ENCODE measurements at regions not wholly inside any gene's neighbourhood (a gene's known extent, or its start where the extent isn't known, plus 50 kb on each side); places are given as distances from the start of the nearest gene placed in this dataset.

DNA sequence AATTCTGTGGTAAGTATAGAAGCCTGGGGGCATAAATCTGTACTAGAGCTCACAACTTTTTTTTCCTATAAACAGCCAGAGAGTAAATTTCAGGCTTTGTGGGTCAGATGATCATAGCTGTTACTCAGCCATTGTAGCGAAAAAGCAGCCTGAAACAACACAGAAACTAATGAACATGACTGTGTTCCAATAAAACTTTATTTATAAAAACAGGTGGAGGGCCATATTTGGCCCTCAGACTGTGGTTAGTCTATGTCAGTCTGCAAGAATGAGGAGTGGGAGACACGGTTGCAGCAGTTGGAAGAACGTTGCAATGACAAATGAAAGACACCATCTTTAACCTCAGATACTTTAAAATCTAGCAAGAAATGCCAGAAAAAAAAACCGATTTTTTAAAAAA lies 389.6 kb upstream of the PRKCQ start:
- ChIA-PET POLR2A (no interaction called here), CTCF (no interaction called here)
- H3K9me3 Mint-ChIP-seq (ENCODE audit: unreplicated experiment): no peaks in the 10 kb centered on the region
- TF ChIP-seq, protein P1, sequence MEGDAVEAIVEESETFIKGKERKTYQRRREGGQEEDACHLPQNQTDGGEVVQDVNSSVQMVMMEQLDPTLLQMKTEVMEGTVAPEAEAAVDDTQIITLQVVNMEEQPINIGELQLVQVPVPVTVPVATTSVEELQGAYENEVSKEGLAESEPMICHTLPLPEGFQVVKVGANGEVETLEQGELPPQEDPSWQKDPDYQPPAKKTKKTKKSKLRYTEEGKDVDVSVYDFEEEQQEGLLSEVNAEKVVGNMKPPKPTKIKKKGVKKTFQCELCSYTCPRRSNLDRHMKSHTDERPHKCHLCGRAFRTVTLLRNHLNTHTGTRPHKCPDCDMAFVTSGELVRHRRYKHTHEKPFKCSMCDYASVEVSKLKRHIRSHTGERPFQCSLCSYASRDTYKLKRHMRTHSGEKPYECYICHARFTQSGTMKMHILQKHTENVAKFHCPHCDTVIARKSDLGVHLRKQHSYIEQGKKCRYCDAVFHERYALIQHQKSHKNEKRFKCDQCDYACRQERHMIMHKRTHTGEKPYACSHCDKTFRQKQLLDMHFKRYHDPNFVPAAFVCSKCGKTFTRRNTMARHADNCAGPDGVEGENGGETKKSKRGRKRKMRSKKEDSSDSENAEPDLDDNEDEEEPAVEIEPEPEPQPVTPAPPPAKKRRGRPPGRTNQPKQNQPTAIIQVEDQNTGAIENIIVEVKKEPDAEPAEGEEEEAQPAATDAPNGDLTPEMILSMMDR (IDR thresholded peaks at IDR 0.05; ENCODE audit: insufficient read depth in 1 of 2, low read depth in 1 of 2, low read length in 1 of 2, severe bottlenecking in 1 of 2, unreplicated experiment in 1 of 2): no peak
- H3K27me3 Mint-ChIP-seq (ENCODE audit: insufficient read depth, unreplicated experiment): peaks cover 14% of the 10 kb centered on the region
- no peak overlapping the region for H3K4me3 Mint-ChIP-seq (ENCODE audit: unreplicated experiment)
- Histone ChIP-seq H3K4me1 (no peaks in the 10 kb centered on the region), H3K36me3 (ENCODE audit: control insufficient read depth, insufficient read depth, low read length) (no peaks in the 10 kb centered on the region), H3K9me3 (no peaks in the 10 kb centered on the region), H3K27me3 (replicated peaks; ENCODE audit: control insufficient read depth, insufficient read depth, low read length) (no peaks in the 10 kb centered on the region), H3K4me3 (ENCODE audit: low read depth, low read length) (no peak overlapping the region)
- intact Hi-C loops (cut with micrococcal nuclease; ENCODE audit: unreplicated experiment): no loop called here
- no peaks in the 10 kb centered on the region for H3K4me1 Mint-ChIP-seq (ENCODE audit: low read depth, unreplicated experiment)
- no peaks in the 10 kb centered on the region for H3K36me3 Mint-ChIP-seq (ENCODE audit: insufficient read depth, unreplicated experiment)
- no TSS peak for BruUV-seq (replicated peaks)
- no peak for DNase-seq
- H3K27ac Mint-ChIP-seq (ENCODE audit: unreplicated experiment): no peak overlapping the region

DNA sequence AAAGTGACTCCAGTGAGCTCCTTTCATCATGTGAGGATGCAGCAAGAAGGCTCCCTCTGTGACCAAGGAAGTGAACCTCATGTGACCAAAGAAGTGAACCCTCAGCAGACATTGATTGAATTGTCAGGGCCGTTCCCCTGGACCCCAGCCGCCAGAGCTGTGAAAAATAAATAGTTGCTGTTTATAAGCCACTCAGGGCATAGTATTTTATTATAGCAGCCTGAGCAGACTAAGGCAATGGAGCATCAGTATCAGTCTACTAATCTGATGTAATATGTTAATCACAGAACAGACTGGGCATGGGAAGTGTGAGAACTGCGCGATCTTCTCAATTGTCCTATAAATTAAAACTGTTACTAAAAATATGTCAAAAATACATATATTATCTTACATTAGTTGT lies 384.5 kb upstream of the PRKCQ start:
- no peaks in the 10 kb centered on the region for H3K9me3 Mint-ChIP-seq (ENCODE audit: unreplicated experiment)
- intact Hi-C loops (cut with micrococcal nuclease; ENCODE audit: unreplicated experiment): no loop called here
- no peak overlapping the region for H3K27ac Mint-ChIP-seq (ENCODE audit: unreplicated experiment)
- POLR2A ChIA-PET: no interaction called here
- Histone ChIP-seq H3K4me1 (no peaks in the 10 kb centered on the region), H3K9me3 (no peaks in the 10 kb centered on the region), H3K36me3 (ENCODE audit: control insufficient read depth, insufficient read depth, low read length) (no peaks in the 10 kb centered on the region), H3K27me3 (replicated peaks; ENCODE audit: control insufficient read depth, insufficient read depth, low read length) (no peaks in the 10 kb centered on the region), H3K4me3 (ENCODE audit: low read depth, low read length) (no peak overlapping the region)
- TF ChIP-seq, protein P1 (IDR thresholded peaks at IDR 0.05; ENCODE audit: insufficient read depth in 1 of 2, low read depth in 1 of 2, low read length in 1 of 2, severe bottlenecking in 1 of 2, unreplicated experiment in 1 of 2): no peak
- no peaks in the 10 kb centered on the region for H3K4me1 Mint-ChIP-seq (ENCODE audit: low read depth, unreplicated experiment)
- DNase-seq: no peak
- no TSS peak for BruUV-seq (replicated peaks)
- H3K27me3 Mint-ChIP-seq (ENCODE audit: insufficient read depth, unreplicated experiment): peaks cover 4% of the 10 kb centered on the region
- no peaks in the 10 kb centered on the region for H3K36me3 Mint-ChIP-seq (ENCODE audit: insufficient read depth, unreplicated experiment)
- CTCF ChIA-PET: no interaction called here
- H3K4me3 Mint-ChIP-seq (ENCODE audit: unreplicated experiment): no peak overlapping the region

DNA sequence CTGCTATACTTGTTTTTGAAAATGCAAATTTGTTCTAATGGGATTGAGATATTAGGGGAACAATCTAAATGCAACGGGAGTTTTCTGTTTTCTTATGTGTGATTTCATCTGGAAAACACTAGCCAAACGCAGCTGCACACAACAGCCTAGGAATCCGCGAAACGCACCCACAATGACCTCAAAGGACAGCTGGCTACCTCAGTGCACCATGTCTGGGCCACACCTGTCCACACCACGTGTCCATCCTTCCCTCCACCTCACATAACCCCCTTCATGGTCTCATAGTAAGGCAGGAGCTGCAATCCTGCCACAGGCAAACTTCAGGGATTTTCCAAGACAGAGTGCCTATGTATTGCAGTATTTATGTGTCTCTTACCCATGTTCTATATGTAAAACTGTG lies 382.5 kb upstream of the PRKCQ start:
- no peaks in the 10 kb centered on the region for H3K4me1 ChIP-seq
- Mint-ChIP-seq H3K36me3 (ENCODE audit: insufficient read depth, unreplicated experiment) (no peaks in the 10 kb centered on the region), H3K27me3 (ENCODE audit: insufficient read depth, unreplicated experiment) (peaks cover 8% of the 10 kb centered on the region), H3K4me3 (ENCODE audit: unreplicated experiment) (no peak overlapping the region), H3K9me3 (ENCODE audit: unreplicated experiment) (no peaks in the 10 kb centered on the region), H3K27ac (ENCODE audit: unreplicated experiment) (no peak overlapping the region), H3K4me1 (ENCODE audit: low read depth, unreplicated experiment) (no peaks in the 10 kb centered on the region)
- ChIA-PET POLR2A (no interaction called here), CTCF (no interaction called here)
- H3K9me3 ChIP-seq: 0 out of 2 replicates have a peak, but pooled peaks cover 6% of the 10 kb centered on the region
- TF ChIP-seq, protein P1 (IDR thresholded peaks at IDR 0.05; ENCODE audit: insufficient read depth in 1 of 2, low read depth in 1 of 2, low read length in 1 of 2, severe bottlenecking in 1 of 2, unreplicated experiment in 1 of 2): no peak
- H3K27me3 ChIP-seq (replicated peaks; ENCODE audit: control insufficient read depth, insufficient read depth, low read length): no peaks in the 10 kb centered on the region
- DNase-seq: no peak
- intact Hi-C loops (cut with micrococcal nuclease; ENCODE audit: unreplicated experiment): no loop called here
- H3K4me3 ChIP-seq (ENCODE audit: low read depth, low read length): no peak overlapping the region
- H3K36me3 ChIP-seq (ENCODE audit: control insufficient read depth, insufficient read depth, low read length): no peaks in the 10 kb centered on the region
- BruUV-seq (replicated peaks): no TSS peak
